HepG2 (cell line): ENCODE measurements at regions not wholly inside any gene's neighbourhood (a gene's known extent, or its start where the extent isn't known, plus 50 kb on each side); places are given as distances from the start of the nearest gene placed in this dataset.
A peak's percentile ranks its signal among the peaks of the same experiment; 100 is the strongest.

ENCODE experiments used
- ATAC-seq: fragments of 200-7000 bp; cut with Tn5 transposase; 3 replicates; pipeline ENCODE4 v1.9.1; 2020; ENCODE audit warnings: mild to moderate bottlenecking, moderate library complexity
- BruUV-seq: library from RNA; stranded (reverse); fragments of 400-500 nt; replicated peaks from 2 replicates; lab custom pipeline; 2021; lab: Mats Ljungman, UMichigan
- CTCF ChIA-PET: fragments of 300-600 bp; formaldehyde crosslinking; extraction: SDS; loops from one replicate; lab custom pipeline; 2021; ENCODE audit warnings: low total read pairs, inconsistent platforms, low intra/inter-chr PET ratio; lab: Yijun Ruan, JAX
- POLR2A ChIA-PET: fragments of 350-600 bp; sonication (Branson Sonifier 250); formaldehyde crosslinking; loops from one replicate; lab custom pipeline; 2020; ENCODE audit warnings: antibody characterized with exemption, inconsistent platforms; lab: Yijun Ruan, JAX
- DNase-seq: peaks from one replicate; pipeline ENCODE4 v3.0.0-alpha.2; 2015; ENCODE audit warnings: low spot score
- FAIRE-seq: peaks from 3 replicates; lab custom pipeline; 2011; peaks lifted over from hg19 to GRCh38; lab: Jason Lieb, UNC
- H2AFZ ChIP-seq: one replicate; pipeline ENCODE4 v1.6.1; 2011; ENCODE audit warnings: low read length, inconsistent platforms
- H3K27ac ChIP-seq: fragments of 300-600 bp; 3 replicates; pipeline ENCODE4 v1.8.0; 2011; ENCODE audit warnings: mixed run types, mild to moderate bottlenecking, mixed read lengths, low read length, inconsistent platforms; ENCODE audit not compliant: insufficient read depth; ENCODE audit errors: extremely low read length
- H3K27me3 ChIP-seq, 2 experiments: fragments of 200-600 bp in 1 of 2; 2 replicates in 1 of 2; 3 replicates in 1 of 2; pipeline versions ENCODE4 v1.6.0 to v1.8.0; 2011; ENCODE audit warnings: low read length in 2 of 2, mild to moderate bottlenecking in 2 of 2, moderate library complexity in 2 of 2, inconsistent platforms in 1 of 2; ENCODE audit not compliant: insufficient read depth in 2 of 2, control insufficient read depth in 1 of 2
- H3K36me3 ChIP-seq, 2 experiments: fragments of 200-600 bp in 1 of 2; replicated peaks in 1 of 2; 2 replicates in 1 of 2; 3 replicates in 1 of 2; pipeline versions ENCODE4 v1.5.1 to v1.8.0; 2011; ENCODE audit warnings: low read length in 2 of 2, inconsistent platforms in 1 of 2; ENCODE audit not compliant: insufficient read depth in 2 of 2, control insufficient read depth in 1 of 2
- H3K4me1 ChIP-seq: 2 replicates; pipeline ENCODE4 v1.5.1; 2012; ENCODE audit warnings: low read length, inconsistent platforms; ENCODE audit not compliant: insufficient read depth
- H3K4me2 ChIP-seq: 2 replicates; pipeline ENCODE4 v1.6.0; 2011; ENCODE audit warnings: low read depth, low read length, inconsistent platforms
- H3K4me3 ChIP-seq, 3 experiments: fragments of 200-600 bp in 1 of 3; sonication (generic), shearing (Covaris generic) in 1 of 3; replicated peaks in 1 of 3; 2 replicates each; pipeline ENCODE4 v1.5.1; 2011 to 2016; ENCODE audit warnings: low read length in 3 of 3, inconsistent platforms in 2 of 3, low read depth in 2 of 3, mild to moderate bottlenecking in 2 of 3, control low read depth in 1 of 3, mixed read lengths in 1 of 3; ENCODE audit not compliant: insufficient read depth in 1 of 3
- H3K79me2 ChIP-seq: one replicate; pipeline ENCODE4 v1.6.1; 2011; ENCODE audit warnings: low read length, inconsistent platforms; ENCODE audit not compliant: insufficient read depth
- H3K9ac ChIP-seq: 2 replicates; pipeline ENCODE4 v1.6.0; 2011; ENCODE audit warnings: mild to moderate bottlenecking, low read depth, low read length, inconsistent platforms; ENCODE audit not compliant: insufficient read depth
- H3K9me3 ChIP-seq: 2 replicates; pipeline ENCODE4 v1.5.1; 2012; ENCODE audit warnings: mild to moderate bottlenecking, low read length
- H4K20me1 ChIP-seq: 2 replicates; pipeline ENCODE4 v1.6.0; 2011; ENCODE audit warnings: inconsistent platforms, mild to moderate bottlenecking, low read length, moderate library complexity; ENCODE audit not compliant: insufficient read depth
- HOXD1 ChIP-seq: sonication (generic); formaldehyde crosslinking; IDR thresholded peaks from 2 replicates; pipeline ENCODE4 v1.5.0; 2020; ENCODE audit warnings: missing genetic modification reagents
- KDM4B ChIP-seq: sonication (generic); formaldehyde crosslinking; IDR thresholded peaks from 2 replicates; pipeline ENCODE4 v1.4.0; 2020; ENCODE audit warnings: missing genetic modification reagents
- MAFF ChIP-seq: IDR thresholded peaks from 2 replicates; pipeline ENCODE4 v1.6.1; 2011; ENCODE audit warnings: low read depth, low read length, improper control_type of control experiment
- MAFK ChIP-seq, 2 experiments: IDR thresholded peaks in 1 of 2; conservative IDR thresholded peaks in 1 of 2; 2 replicates each; pipeline ENCODE4 v1.6.1; 2011; ENCODE audit warnings: improper control_type of control experiment in 2 of 2, low read length in 2 of 2
- NCOA1 ChIP-seq: sonication (generic); formaldehyde crosslinking; IDR thresholded peaks from 2 replicates; pipeline ENCODE4 v1.9.0; 2021; ENCODE audit warnings: missing genetic modification reagents
- SNAI1 ChIP-seq: sonication (generic); formaldehyde crosslinking; IDR thresholded peaks from 2 replicates; pipeline ENCODE4 v1.5.0; 2020; ENCODE audit warnings: mild to moderate bottlenecking, missing genetic modification reagents, borderline replicate concordance
- ZNF598 ChIP-seq: sonication (generic); formaldehyde crosslinking; IDR thresholded peaks from 2 replicates; pipeline ENCODE4 v1.5.1; 2020; ENCODE audit warnings: mild to moderate bottlenecking, missing genetic modification reagents, borderline replicate concordance
- WGBS: methylation state at CpG from one replicate; pipeline ENCODE4 v1.1.6; 2017; ENCODE audit warnings: low lambda C conversion rate; 5-methylcytosine and 5-hydroxymethylcytosine counted together
- in situ Hi-C: cut with HindIII; loops from 2 replicates; pipeline ENCODE4 v1.10.0; 2017; ENCODE audit warnings: low pct_unique_long_range_greater_than_20kb; ENCODE audit not compliant: extremely low pct_ligation_motif_present
- intact Hi-C: fragments of 100-400 bp; cut with micrococcal nuclease; formaldehyde crosslinking; loops from one replicate; pipeline ENCODE4 v1.10.0; 2022; ENCODE audit not compliant: unreplicated experiment
- TF ChIP-seq, protein P1 (sequence below): sonication (generic); formaldehyde crosslinking; conservative IDR thresholded peaks from 2 replicates; pipeline ENCODE4 v1.4.0; 2020; ENCODE audit warnings: missing genetic modification reagents
- TF ChIP-seq, protein P2 (sequence below): sonication (generic); formaldehyde crosslinking; IDR thresholded peaks from 2 replicates; pipeline ENCODE4 v1.5.1; 2020; ENCODE audit warnings: mild to moderate bottlenecking, missing genetic modification reagents

DNA sequence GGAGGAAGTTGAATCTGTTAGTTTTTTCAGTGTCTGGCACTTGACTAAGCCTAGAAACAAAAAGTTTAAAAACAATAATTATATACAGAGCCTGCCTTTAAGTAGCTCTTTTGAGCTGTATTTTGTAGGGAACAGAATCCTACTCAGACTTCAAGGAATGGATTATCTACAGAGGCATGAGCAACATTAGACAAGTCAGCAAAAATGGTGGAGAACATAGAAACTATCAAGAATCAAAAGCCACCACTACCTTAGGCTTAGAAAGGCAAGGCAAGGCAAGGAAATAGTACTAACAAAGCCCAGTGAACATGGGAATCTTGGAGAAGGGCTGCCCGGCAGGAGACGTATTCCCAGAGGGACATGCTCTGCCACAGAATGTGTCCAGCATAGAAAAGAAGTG is 353.6 kb upstream of the FAT3 start:
- FAIRE-seq = no peak
- 0% methylated on average over 2 of the region's 2 CpGs for WGBS
- Histone ChIP-seq H4K20me1 (no peaks in the 10 kb centered on the region), H3K4me1 (no peaks in the 10 kb centered on the region), H3K9ac (no peak overlapping the region), H3K4me2 (no peak overlapping the region), H2AFZ (no peak overlapping the region), H3K4me3 (no peak overlapping the region), H3K36me3 (no peaks in the 10 kb centered on the region), H3K9me3 (no peaks in the 10 kb centered on the region; the same call in 1 of the 2 replicates), H3K27me3 (no peaks in the 10 kb centered on the region), H3K27ac (no peak overlapping the region), H3K79me2 (no peaks in the 10 kb centered on the region)
- BruUV-seq = no TSS peak
- no peak for DNase-seq
- intact Hi-C loops (no loop called here), in situ Hi-C loops (no loop called here)
- POLR2A ChIA-PET = no interaction called here
- CTCF ChIA-PET = no interaction called here
- TF ChIP-seq, protein P1, sequence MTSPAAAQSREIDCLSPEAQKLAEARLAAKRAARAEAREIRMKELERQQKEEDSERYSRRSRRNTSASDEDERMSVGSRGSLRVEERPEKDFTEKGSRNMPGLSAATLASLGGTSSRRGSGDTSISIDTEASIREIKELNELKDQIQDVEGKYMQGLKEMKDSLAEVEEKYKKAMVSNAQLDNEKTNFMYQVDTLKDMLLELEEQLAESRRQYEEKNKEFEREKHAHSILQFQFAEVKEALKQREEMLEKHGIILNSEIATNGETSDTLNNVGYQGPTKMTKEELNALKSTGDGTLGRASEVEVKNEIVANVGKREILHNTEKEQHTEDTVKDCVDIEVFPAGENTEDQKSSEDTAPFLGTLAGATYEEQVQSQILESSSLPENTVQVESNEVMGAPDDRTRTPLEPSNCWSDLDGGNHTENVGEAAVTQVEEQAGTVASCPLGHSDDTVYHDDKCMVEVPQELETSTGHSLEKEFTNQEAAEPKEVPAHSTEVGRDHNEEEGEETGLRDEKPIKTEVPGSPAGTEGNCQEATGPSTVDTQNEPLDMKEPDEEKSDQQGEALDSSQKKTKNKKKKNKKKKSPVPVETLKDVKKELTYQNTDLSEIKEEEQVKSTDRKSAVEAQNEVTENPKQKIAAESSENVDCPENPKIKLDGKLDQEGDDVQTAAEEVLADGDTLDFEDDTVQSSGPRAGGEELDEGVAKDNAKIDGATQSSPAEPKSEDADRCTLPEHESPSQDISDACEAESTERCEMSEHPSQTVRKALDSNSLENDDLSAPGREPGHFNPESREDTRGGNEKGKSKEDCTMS = no peak
- TF ChIP-seq ZNF598 (CRISPR knock-in tag) (no peak), KDM4B (CRISPR knock-in tag) (no peak), MAFF (peak; percentile 47), NCOA1 (CRISPR knock-in tag) (no peak), HOXD1 (no peak), MAFK (conservative IDR thresholded peaks at IDR 0.05 in 1 of 2, IDR thresholded peaks at IDR 0.05 in 1 of 2; ENCODE audit: low read length in 2 of 2) (peak; percentile 62 to 66), SNAI1 (CRISPR knock-in tag) (no peak)
- TF ChIP-seq, protein P2, sequence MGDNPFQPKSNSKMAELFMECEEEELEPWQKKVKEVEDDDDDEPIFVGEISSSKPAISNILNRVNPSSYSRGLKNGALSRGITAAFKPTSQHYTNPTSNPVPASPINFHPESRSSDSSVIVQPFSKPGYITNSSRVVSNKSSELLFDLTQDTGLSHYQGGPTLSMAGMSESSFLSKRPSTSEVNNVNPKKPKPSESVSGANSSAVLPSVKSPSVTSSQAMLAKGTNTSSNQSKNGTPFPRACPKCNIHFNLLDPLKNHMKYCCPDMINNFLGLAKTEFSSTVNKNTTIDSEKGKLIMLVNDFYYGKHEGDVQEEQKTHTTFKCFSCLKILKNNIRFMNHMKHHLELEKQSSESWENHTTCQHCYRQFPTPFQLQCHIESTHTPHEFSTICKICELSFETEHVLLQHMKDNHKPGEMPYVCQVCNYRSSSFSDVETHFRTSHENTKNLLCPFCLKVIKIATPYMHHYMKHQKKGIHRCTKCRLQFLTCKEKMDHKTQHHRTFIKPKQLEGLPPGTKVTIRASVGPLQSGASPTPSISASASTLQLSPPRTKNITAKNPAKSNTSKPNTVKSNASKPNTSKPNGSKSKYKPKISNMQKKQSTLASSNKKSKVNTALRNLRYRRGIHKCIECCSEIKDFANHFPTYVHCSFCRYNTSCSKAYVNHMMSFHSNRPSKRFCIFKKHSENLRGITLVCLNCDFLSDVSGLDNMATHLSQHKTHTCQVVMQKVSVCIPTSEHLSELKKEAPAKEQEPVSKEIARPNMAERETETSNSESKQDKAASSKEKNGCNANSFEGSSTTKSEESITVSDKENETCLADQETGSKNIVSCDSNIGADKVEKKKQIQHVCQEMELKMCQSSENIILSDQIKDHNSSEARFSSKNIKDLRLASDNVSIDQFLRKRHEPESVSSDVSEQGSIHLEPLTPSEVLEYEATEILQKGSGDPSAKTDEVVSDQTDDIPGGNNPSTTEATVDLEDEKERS = no peak
- ATAC-seq = no peak
